ENCODE measurements at regions not wholly inside any gene's neighbourhood (a gene's known extent, or its start where the extent isn't known, plus 50 kb on each side); places are given as distances from the start of the nearest gene placed in this dataset.

DNA sequence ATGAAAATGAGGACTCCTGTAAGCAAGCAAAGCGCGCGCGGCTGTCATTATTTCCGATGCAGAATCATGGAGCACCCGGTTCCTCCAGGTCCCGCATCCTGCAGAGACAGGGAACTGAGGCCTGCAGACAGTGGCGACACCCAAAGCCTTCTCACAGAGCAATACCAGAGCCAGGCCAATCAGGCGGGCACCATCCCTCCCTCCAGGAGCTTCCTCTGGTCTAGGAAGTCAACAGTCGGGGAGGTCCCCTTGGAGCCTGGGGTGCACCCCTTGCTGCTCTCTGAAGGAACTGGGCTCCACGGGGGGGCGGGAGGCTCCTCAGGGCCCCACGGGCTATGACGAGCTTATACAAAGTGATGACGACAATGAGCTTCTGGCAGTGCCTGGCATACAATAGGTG, 60.3 kb upstream of the HPCAL1 start:
- no peak for TF ChIP-seq ZFP3 (CRISPR knock-in tag; IDR thresholded peaks at IDR 0.05)
- no peak for TF ChIP-seq ZNF70 (CRISPR knock-in tag; IDR thresholded peaks at IDR 0.05)
- TF ChIP-seq, protein P1, sequence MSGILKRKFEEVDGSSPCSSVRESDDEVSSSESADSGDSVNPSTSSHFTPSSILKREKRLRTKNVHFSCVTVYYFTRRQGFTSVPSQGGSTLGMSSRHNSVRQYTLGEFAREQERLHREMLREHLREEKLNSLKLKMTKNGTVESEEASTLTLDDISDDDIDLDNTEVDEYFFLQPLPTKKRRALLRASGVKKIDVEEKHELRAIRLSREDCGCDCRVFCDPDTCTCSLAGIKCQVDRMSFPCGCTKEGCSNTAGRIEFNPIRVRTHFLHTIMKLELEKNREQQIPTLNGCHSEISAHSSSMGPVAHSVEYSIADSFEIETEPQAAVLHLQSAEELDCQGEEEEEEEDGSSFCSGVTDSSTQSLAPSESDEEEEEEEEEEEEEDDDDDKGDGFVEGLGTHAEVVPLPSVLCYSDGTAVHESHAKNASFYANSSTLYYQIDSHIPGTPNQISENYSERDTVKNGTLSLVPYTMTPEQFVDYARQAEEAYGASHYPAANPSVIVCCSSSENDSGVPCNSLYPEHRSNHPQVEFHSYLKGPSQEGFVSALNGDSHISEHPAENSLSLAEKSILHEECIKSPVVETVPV (CRISPR knock-in tag; IDR thresholded peaks at IDR 0.05), result no peak
- no peak for TF ChIP-seq PPARA (CRISPR knock-in tag; IDR thresholded peaks at IDR 0.05; ENCODE audit: borderline replicate concordance)
- TF ChIP-seq SNAI2 (CRISPR knock-in tag; IDR thresholded peaks at IDR 0.05), result no peak

Measured in SK-N-SH treated with all-trans-retinoic acid at 6 μM for 48 hours (cell line).